GM04504 (cell line): ENCODE measurements at regions not wholly inside any gene's neighbourhood (a gene's known extent, or its start where the extent isn't known, plus 50 kb on each side); places are given as distances from the start of the nearest gene placed in this dataset.

Experiments used
- DNase-seq: peaks from one replicate; pipeline ENCODE4 v3.0.0-alpha.2; 2012; ENCODE audit warnings: low read depth

DNA sequence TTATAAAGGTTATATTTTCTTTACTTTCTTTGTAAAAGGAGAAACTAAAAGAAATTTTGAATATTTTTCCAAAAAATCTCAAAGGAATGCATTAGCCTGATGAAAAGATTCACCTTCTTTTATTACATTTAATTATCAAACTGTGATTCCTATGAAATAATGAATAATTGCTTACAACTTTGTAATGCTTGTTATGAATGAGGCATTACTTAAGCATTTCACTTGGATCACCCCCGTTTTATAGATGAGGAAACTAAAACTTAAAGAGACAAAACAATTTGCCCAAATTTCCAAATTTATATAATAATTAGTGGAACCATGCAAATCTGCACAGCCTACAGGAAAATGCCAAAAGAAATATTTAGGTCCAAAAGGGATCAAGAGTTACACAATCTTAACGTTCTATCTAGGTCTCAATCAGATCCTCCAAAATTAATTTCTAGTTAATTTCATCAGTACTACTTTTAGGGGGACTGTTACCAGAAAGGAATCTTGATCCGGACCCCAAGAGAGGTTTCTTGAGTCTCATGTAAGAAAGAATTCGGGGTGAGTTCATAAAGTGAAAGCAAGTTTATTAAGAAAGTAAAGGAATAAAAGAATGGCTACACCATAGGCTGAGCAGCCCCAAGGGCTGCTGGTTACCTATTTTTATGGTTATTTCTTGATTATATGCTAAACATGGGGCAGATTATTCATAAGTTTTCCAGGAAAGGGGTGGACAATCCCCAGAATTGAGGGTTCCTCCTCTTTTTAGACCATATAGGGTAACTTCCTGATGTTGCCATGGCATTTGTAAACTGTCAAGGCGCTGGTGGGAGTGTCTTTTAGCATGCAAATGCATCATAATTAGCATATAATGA, 288.0 kb downstream of the ADGB start:
- DNase-seq, result no peak

DNA sequence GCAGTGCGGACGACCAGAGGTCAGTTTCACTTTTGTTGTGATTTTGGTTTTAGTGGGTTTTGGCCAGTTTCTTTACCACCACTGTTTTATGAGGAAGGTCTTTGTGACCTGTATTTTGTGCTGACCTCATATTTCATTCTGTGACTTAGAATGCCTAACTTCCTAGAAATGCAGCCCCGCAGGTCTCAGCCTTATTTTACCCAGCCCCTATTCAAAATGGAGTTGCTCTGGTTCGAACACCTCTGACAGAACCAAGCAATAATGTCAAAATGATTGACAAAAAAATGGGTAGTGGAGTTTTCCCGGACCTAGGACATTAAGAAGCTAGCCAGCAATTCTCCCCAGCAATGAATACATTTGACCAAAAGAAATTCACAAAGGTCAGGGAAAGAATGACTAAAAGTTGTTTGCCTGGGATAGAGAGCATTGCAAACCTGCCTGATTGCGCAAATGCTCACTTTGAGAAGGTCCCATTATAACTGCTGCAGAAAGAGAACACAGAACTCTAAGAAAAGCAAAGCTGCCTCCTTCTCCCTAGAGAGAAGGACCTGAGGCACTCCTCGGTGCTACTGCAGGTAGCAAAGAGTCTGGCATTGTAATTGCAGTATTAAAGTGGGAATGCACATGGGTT, 288.8 kb downstream of the ADGB start:
- DNase-seq, result no peak

DNA sequence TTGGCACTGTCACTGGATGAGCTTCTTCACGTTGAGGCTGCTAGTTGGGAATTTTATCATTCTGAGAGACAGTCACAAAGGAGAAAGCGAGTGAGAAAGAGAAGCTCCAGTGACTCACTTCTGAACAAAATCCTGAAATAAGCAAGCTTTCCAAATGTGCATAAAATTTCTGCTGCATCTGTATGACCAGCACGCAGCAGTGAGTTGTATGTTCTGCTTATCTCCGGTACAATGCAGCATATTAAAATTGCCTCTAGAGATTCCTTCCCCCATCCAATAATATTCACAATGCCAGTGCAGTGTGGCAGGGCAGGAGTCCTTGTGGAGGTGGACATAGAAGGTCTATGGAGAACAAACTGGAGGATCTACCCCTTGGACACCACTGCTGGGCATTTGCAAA, 290.5 kb downstream of the ADGB start:
- DNase-seq, result no peak

DNA sequence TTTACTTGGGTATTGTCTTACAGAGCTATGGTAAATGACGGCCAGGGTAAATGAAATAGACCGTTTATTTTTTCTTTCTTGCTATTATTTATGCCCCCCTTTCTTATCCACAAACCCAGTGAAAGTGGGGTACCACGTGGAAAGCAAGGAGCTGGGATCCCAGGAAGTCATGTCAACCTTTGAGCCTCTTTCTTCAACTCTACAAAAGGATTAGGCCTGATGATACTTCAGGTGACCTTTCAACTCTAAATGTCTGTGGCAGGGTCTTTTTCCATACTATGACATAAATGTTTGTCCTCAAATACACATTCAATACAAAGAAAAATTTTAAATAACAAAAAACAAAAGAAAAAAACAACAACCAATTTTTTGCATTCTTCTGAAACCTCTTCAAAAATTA, 291.4 kb downstream of the ADGB start:
- DNase-seq, result no peak

DNA sequence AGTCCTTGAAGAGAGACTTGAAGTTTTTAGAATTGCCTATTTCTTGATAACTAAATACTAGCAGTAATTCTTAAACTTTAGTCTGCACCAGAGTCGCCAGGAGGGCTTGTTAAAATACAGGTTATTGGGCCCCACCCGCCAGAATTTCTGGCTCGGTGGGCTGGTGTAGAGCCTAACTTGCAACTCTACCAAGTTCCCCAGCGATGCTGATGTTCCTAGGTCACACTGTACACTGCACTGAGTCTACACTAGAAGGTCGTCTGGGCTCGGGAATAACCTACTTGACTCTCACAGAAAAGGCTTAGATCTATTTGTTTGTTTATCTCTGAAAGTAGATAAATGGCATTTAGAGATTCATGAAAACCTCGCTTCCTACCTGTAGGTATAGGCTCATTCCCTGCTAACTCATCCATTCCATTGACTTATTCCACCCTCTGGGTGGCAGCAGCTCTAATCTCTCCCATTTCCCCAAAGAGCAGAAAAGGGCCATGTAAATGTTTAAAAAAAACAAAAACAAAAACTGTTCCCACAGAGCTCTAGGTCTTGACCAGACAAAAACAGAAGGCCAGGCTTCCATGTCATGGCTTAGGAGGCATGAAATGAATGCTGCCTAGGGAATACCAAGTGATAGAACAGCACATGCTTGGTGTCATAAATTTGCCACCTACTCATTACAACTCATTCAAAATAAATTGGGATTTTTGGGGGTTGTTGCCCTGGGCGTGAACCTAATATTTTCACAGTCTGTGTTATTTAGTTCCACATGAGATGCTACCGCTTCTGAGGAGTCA, 292.1 kb downstream of the ADGB start:
- no peak for DNase-seq

DNA sequence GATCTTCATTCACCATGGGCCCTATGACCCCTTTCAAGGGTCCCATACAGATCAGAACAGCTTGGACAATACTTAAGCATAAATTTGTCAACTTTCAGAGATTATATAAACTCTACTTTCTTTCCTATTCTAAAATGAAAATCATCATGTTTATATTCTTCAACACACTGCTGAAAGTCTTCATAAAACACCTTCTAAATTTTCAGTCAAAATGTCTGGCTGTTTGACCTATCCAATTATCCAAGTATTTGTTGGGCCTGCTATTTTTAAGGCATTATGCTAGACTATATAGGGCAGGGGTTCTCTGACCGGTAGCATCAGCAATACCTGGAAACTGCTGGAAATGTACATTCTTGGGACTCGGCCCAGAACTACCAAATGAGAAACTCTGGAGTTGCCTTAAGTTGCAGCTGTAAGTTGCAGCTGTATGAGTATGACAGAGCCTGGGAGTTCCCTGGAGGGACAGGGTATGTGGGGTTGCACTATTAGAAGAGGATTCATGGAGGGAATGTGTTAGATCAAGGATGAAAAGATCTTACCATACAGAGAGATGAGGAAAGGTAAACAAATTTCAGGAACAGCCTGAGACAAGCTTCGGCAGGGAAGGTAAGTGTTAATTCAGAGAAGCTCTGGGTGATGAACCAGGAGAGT, 293.0 kb downstream of the ADGB start:
- no peak for DNase-seq

DNA sequence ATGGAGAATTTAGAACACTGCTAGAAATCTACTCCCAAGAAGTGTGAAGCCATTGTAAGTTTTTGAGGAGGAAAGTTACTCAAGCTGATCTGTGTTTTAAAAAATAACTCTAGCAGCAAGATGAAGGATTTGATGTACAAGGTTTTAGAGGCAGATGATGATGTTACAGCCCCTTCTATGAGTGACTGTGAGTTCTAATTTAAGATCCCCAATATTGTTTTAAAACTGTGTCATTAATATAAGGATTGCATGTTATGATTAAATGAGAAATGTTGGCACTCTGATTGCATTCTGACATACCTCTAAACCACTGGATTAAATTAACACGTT, 293.5 kb downstream of the ADGB start:
- no peak for DNase-seq

DNA sequence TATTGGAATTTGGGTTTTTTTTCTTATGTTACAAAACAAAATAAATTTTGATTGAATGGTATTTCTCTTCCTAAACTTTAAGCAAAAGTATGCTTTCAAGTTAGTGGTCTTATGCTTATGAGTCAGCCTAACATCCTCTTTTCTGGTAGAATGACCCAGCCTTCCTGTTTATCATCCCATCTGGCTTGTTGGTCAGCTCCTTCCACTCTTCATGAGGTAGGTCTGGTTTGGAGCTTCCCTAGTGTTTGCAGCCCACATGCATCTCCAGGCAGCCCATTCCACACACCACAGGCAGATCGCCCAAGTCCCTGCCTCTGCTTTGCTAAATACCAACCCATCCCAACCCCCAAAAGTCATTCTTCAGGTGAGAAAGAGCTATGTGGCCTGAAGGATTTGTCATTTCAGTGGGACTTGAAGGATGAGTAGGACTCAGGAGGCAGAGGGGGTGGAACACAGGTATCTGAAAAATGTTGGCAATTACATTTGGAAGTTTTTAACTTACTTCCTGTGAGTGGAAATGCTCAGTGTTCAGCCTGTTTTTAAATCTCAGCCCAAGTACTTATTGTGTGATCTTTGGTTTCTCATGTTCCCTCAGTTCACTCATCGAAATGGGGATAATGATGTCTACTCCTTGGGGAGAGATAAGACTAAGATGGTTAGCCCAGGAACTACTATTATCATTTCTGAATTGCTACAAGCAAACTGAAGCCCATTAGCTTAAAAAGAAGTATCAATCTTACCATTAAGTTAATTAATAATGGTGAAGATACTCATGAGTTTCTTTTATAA, 294.0 kb downstream of the ADGB start:
- DNase-seq, result peak; percentile 69

DNA sequence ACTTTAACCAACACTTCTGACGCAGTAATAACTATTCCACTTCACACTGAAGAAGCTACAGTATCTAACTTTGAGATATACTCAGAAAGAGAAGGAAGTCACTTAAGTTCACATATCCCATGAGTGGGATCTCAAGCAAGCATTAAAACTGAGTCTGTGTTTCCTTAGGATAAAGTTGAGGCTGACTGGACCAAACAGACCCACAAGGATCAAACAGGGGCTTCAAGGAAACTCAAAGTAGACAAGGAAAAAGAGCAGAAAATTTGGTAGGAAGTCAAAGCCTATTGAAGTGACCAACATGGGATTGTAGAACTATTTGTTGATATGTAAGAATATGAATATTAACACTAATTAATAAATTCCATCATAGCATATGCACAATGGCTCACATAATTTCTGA, 294.9 kb downstream of the ADGB start:
- DNase-seq, result no peak

DNA sequence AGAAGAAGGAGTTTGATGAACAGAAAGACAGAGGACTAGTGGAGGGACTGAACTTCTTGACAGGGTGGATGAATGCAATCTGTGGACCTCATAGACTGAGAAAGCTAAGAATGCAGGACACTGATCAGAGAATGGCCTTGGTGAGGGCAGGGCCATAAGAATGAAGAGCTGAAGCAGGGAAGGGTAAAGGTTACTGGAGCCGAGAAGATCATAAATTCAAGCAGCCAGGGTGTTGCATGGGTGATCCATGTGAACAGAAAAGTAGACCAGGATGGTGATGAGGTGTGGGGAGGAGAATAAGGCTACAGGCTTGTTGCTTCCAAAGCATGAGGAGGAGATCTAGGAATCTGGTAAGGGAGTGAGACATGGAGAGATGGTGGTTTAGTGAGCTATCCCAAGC, 295.9 kb downstream of the ADGB start:
- DNase-seq, result no peak

DNA sequence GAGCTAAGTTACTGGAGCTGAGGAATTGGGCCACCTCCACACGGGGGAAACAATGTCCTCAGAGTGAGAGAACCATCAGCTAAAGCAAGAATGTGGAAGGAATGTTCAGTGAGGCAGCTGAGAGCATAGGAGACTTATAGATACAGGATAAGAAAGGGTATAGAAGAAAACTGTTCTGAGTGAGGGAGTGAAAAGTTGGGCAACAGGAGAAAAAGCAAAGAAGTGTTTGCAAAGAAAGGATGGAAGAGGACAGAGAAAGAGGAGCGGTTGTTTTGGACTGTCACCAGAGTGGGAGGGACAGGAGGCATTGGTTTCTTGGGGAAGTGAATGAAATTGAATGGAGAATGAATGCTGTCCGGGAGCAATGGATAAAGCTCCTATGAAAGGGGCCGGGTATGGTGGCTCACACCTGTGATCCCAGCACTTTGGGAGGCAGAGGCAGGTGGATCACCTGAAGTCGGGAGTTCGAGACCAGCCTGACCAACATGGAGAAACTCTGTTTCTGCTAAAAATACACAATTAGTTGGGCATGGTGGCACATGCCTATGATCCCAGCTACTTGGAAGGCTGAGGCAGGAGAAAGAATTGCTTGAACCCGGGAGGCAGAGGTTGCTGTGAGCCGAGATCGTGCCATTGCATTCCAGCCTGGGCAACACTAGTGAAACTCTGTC, 296.5 kb downstream of the ADGB start:
- no peak for DNase-seq

DNA sequence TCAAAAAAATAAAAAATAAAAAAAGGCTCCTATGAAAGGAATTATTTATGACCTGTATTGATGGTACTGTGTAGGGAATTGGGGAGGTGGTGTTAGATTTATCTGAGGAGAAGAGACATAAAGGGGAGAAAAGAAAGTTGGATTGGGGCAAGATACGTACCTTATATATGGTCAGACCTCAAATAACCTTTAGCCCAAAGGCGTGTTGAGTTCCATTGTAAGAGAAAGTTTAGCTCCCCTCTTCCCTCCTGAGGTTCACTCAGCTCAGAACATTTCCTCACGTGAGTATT, 296.9 kb downstream of the ADGB start:
- no peak for DNase-seq

DNA sequence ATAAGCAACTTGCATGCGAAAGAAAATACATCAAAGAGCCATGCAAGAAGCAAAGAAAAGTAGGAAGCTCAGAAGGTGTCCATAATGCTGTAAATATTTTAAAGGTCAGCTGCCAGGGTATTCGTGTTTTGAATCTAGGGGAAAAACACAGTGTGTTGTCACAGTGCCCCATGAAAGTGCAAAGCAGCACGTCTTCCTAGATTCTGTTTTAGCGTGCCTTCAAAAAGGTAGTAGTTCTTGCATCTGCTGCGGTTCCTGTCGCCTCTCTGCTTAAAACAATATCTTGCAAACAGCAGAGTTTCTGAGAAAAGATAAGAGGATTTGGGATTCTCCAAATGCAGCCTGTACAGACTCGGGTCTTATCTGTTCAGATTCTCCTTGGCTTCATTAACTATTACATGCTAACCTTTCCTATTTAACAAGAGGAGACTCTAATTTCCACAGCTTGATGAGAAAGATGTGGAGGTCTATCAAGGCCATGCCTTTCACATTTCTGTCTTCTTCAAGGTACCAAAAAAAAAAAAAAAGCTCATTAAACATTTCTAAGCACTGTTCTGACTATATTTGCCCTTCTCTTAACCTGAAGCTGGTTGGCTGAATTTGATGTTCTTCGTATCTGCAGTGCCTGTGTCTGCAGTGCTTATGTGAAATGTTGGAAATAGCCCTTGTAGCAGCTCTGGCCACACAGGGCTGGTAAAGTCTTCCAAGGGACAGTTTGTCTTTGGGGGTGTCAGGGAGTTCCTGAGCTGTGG, 297.5 kb downstream of the ADGB start:
- no peak for DNase-seq

DNA sequence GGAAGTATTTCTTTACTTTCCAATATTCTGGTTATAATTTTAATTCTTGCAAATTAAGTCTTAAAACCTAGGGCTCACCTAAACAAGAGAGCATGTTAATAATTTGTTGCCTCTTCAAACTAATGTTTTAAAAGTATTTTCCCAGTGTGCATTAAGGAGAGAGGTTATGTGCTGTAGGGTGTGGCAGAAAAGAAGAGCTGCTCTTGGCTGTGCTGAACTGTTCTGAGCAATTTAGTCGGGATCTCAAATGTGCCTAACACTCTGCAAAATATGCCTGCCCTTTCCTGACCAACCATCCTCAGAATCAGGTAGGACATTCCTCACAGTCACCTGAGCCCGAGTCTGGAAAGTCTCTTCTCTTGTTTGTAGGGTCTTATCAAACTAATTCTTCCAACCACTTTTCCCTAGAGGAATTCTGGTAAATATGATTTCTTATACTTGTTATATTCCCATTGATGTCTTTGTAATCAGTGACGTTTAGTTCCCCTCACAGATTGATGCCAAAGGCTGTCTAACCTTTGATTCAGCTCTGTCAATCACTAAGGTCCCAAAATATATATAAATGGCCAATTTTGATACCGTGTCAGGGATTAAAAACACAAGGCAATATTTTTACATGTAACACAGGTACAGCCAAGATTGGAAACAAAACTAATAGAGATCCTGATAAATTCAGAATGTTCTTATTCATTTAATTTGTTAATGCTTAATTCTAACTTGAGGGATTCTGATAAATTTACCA, 298.4 kb downstream of the ADGB start:
- DNase-seq, result no peak

DNA sequence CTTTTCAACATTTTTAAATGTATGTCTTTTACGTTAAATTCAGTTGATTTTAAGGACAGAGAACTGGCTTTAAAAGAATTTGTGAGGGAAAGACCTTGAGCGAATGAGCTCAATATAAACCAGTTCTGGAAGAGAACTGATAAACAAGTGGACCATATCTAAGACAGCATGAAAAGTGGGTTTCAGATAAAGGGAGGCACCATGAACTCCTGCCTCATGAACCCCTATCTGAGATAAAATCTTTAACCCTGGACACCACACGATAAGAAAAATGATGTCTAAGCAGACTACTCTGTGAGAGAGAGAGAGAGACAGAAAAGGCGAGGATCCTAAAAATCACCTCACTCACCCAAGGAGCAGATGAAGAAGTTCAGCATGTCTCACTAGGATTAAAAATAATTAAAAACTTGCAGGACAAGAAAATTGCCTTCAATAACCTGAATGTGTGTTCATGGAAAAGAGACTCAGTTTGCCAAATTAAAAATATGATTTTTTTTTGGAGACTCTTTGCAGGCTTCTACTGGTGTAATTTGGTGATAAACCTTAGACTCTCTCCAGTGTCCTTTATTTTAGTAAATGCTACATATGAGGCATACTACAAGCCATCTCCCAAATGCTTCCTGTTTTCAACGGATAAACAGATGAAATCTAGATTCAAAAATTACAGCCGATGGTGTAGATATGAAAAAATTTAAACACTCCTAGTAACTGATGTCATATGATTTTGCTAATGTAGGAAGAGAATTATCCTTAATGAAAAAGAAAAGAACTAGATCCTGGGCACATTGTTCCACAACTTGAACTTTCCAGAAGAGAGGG, 299.5 kb downstream of the ADGB start:
- DNase-seq, result no peak

DNA sequence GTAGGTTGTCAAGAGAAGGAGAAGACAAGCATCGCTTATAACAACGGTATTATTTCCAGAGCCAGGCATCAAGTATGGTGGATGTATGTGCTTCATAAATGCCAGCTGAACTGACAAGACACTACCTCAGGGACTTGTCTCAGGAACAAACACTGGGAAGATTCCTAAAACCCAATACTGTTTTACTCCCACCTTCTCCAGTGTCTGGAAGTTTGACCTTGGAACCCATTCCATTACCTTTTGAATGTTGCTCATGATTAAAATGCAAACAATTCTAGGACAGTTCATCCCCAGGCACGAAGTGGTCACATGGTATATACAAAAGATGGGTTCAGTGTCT, 300.1 kb downstream of the ADGB start:
- no peak for DNase-seq

DNA sequence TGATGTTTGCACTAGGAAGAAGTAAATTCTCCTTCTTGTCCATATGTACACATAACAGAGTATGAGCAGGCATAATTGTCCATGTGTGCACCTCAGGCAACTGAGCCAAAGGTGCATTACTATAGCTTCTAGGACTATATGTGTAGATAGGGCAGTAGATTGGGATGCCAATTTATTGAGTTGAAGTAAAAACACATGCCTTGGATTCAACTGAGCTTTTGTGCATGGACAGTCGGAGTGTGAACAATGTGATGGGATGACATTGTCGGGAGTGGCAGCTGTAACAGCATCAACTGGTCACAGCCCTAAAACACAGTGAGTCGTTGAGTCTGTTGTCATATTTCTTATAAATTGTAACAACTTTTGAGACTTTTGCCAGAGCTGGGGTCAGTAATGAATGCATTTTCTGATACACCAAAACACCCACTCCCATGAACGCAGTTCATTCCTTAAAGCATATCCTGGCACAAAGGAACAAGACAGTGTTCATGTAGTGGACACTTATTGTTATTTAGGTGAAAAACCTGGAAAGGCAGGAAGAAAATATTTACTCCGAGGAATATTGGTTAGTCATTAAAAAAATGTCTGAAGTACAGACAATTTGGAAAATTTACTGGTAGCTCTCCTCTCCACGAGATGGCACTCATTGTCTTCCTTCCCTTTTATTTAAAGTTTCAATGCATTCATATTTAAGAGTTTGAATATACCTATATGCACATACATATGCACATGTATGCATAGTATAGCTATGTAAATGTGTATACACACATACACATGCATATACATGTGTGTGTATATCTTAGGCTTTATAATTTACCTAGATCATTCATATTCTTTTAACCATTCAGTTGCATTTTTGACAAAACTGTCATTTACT, 302.0 kb upstream of the STXBP5 start:
- DNase-seq, result no peak

DNA sequence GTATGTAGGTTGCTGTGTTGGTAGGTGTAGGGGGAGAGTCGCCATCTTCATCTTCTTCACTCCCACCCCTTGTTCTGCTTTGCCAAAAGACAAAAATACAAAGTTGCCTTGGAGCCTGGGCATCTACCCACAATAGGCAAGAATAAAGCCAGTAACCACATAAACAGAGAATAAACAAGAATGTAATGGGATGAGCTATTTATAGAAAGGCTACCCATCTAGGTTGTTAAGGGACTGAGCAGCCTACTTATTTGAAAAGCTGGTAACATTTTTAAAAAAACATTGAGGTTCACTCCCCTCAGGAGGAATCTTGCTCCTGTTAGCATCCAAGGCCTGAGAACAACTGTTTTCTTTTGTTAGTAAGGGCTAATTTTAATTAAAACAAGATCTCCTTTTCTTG, 301.4 kb upstream of the STXBP5 start:
- no peak for DNase-seq
